Activated CD4-positive, alpha-beta T cell treated with anti-CD3 and anti-CD28 coated beads for 36 hours (primary cell): ENCODE measurements at regions not wholly inside any gene's neighbourhood (a gene's known extent, or its start where the extent isn't known, plus 50 kb on each side); places are given as distances from the start of the nearest gene placed in this dataset.

Experiments
- ATAC-seq: fragments of 200-7000 bp; cut with Tn5 transposase; one replicate; pipeline ENCODE4 v1.10.0; 2021; ENCODE audit warnings: mild to moderate bottlenecking, moderate library complexity
- CTCF ChIA-PET: fragments of 350-600 bp; sonication (Branson Sonifier 250); formaldehyde crosslinking; loops from one replicate; lab custom pipeline; 2021; ENCODE audit warnings: antibody characterized with exemption; lab: Charles Lee
- POLR2A ChIA-PET: fragments of 350-600 bp; sonication (Branson Sonifier 250); formaldehyde crosslinking; loops from one replicate; lab custom pipeline; 2021; ENCODE audit warnings: antibody characterized with exemption, inconsistent platforms; lab: Charles Lee
- DNase-seq: peaks from one replicate; pipeline ENCODE4 v3.0.0-alpha.2; 2020
- H3K27ac Mint-ChIP-seq: one replicate; pipeline ENCODE4 v1.8.0; 2021; ENCODE audit warnings: mixed read lengths
- H3K27me3 Mint-ChIP-seq: one replicate; pipeline ENCODE4 v1.8.0; 2021; ENCODE audit warnings: mixed read lengths
- H3K36me3 Mint-ChIP-seq: one replicate; pipeline ENCODE4 v1.8.0; 2021; ENCODE audit warnings: low read depth, mixed read lengths
- H3K4me1 Mint-ChIP-seq: one replicate; pipeline ENCODE4 v1.8.0; 2021; ENCODE audit warnings: mixed read lengths
- H3K4me3 Mint-ChIP-seq: one replicate; pipeline ENCODE4 v1.8.0; 2021; ENCODE audit warnings: mild to moderate bottlenecking, moderate library complexity, mixed read lengths
- H3K9me3 Mint-ChIP-seq: one replicate; pipeline ENCODE4 v1.8.0; 2021; ENCODE audit warnings: low read depth, mixed read lengths
- intact Hi-C, 2 experiments: fragments of 100-400 bp; cut with DNase I in 1 of 2; cut with micrococcal nuclease in 1 of 2; formaldehyde crosslinking; loops; one replicate each; pipeline versions ENCODE4 v1.14.2 to v1.15.1; 2022 to 2024; cut with DNase I, micrococcal nuclease

DNA sequence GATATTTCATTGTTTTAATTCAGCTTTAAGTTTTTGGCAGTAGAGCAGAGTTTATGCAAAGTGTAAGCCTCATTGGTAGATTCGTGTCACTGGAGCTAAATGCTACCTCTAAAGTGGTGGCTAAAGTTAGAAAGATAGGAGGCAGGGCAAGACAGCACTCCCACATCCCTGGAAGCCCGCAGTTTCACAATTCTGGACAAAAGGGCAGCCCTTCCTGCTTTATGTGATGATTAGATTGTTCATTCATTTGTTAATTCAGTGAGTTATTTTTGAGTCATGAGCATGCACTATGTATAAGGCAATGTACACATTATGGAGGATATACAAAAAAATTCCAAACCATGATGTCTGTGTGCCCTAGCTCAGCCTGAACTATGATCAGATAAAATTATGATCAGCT is 52.1 kb upstream of the EIF3M start:
- no peaks in the 10 kb centered on the region for H3K9me3 Mint-ChIP-seq
- H3K36me3 Mint-ChIP-seq = no peaks in the 10 kb centered on the region
- ATAC-seq (no peak), DNase-seq (no peak)
- H3K27ac Mint-ChIP-seq = no peak overlapping the region
- POLR2A ChIA-PET = no interaction called here
- no peak overlapping the region for H3K4me3 Mint-ChIP-seq
- CTCF ChIA-PET = no interaction called here
- peaks cover 2% of the 10 kb centered on the region for H3K27me3 Mint-ChIP-seq
- intact Hi-C loops = no loop called here
- H3K4me1 Mint-ChIP-seq = no peaks in the 10 kb centered on the region

DNA sequence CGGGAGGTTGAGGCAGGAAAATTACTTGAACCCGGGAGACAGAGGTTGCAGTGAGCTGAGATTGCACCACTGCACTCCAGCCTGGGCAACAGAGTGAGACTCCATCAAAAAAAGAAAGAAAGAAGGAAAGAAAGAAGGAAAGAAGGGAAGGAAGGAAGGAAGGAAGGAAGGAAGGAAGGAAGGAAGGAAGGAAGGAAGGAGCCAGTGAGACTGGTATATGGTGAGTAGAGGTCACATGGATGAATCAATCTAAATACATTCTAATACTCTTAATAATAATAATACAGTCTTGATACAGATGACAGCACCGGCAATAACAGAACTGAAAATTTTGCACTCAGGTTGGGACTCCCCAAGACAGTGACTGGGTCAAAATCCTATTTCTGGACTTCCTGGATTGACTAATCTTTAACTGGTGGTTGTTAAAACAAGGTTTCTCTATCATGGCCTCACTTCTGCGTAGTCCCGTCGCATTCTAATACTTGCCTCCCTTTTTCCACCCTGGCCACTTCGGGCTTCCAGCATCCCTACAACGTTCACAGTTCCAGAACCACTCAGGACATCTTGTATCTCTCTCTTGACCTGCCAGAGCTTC is 53.5 kb upstream of the EIF3M start:
- intact Hi-C loops = no loop called here
- H3K4me3 Mint-ChIP-seq = no peak overlapping the region
- H3K9me3 Mint-ChIP-seq = no peaks in the 10 kb centered on the region
- DNase-seq (no peak), ATAC-seq (no peak)
- H3K4me1 Mint-ChIP-seq = no peaks in the 10 kb centered on the region
- H3K36me3 Mint-ChIP-seq = no peaks in the 10 kb centered on the region
- peaks cover 2% of the 10 kb centered on the region for H3K27me3 Mint-ChIP-seq
- ChIA-PET POLR2A (interaction anchor here (0.5 kb wide), 1 partner anchor 119 kb away, joined by 3 read pairs; no protein-coding TSS in a partner anchor), CTCF (no interaction called here)
- H3K27ac Mint-ChIP-seq = no peak overlapping the region

DNA sequence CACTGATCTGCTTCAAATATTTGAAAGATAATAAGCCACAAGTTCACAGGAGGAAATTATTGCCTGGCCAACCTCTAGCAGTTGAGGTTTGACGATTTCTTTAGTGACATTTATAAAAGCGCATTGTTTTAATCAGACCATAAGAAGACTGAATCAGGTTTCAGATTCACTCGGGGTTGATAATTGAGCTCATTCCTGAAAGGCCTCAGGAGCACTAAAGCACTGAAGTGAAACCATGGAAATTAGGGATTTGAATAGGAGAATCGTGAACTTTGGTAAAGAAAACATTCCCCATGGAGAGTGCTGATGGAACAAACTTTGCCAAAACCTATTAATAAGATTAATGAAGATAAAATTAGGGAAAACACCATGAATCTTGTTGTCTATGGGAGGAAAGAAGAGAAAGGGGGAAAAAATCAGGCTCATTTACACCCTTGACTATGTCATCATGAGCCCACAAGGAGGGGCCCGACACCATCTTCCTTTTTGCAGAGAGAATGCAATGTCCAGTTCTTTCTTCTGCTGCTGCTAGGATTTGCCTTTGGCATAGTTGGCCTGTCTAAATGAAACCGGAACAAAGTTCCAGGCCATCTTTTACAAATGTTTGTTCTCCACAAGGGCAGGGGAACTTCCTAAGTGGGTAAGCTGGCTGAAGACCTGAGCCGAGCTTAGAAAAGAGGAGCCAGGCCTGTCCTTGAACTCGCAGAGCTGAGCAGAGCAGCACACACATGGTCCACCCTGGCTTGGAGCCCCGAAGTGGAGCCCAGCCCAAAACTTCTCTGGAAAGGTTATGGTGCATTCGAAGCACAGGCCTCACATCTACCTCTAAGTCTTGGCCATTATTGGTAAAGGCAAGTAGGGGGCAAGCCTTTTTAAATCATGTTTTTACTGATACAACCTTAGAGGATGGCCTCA is 56.1 kb upstream of the EIF3M start:
- POLR2A ChIA-PET = no interaction called here
- no peaks in the 10 kb centered on the region for H3K36me3 Mint-ChIP-seq
- no peak overlapping the region for H3K27ac Mint-ChIP-seq
- CTCF ChIA-PET = interaction anchor here (0.6 kb wide), 1 partner anchor 516 kb away, joined by 3 read pairs; no protein-coding TSS in a partner anchor
- intact Hi-C loops = no loop called here
- no peak overlapping the region for H3K4me3 Mint-ChIP-seq
- no peak for ATAC-seq
- H3K27me3 Mint-ChIP-seq = peaks cover 2% of the 10 kb centered on the region
- DNase-seq = no peak
- H3K9me3 Mint-ChIP-seq = no peaks in the 10 kb centered on the region
- no peaks in the 10 kb centered on the region for H3K4me1 Mint-ChIP-seq

DNA sequence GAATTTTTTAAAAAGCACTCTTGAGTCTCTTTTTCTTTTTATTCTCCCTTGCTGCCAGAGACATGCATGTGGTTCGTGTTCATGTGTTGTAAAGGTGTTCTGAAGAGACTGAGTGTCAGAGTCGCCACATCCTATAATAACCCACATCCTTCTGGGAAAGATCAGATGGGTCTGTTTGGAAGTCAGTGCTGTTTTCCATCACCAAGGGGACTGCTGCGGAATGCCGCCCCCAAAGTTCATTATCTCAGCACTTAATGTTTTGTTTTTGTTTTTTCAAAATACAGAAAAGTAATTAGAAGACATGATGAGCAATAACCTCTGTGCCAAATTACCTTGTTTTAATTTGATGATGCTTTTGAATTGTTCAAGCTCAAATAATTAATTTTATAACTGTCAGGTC is 56.9 kb upstream of the EIF3M start:
- Mint-ChIP-seq H3K36me3 (no peaks in the 10 kb centered on the region), H3K27ac (no peak overlapping the region), H3K4me3 (no peak overlapping the region), H3K4me1 (no peaks in the 10 kb centered on the region), H3K27me3 (no peaks in the 10 kb centered on the region), H3K9me3 (no peaks in the 10 kb centered on the region)
- intact Hi-C loops = no loop called here
- no peak for DNase-seq
- no peak for ATAC-seq
- POLR2A ChIA-PET = no interaction called here
- CTCF ChIA-PET = no interaction called here

DNA sequence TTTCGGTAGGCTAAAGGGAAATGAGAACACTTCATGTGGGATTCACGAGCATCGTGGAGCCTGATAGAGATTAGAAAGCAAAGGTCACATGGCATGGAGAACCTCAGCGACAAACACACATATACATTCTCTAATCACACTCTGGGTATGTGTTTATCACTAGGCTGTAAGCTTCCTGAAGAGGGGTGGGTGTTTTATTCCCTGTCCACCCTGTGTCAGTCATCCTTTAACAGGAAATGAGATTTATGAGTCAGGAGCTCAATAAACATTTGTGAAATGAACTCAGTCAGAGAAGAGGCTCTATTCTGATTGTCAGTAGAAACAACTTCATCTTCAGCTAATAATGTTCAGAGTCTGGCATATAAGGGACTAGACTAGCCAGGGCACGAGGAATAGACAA is 71.7 kb upstream of the EIF3M start:
- H3K27me3 Mint-ChIP-seq = peaks cover 11% of the 10 kb centered on the region
- DNase-seq = no peak
- intact Hi-C loops = no loop called here
- H3K9me3 Mint-ChIP-seq = peaks cover 2% of the 10 kb centered on the region
- no peak overlapping the region for H3K27ac Mint-ChIP-seq
- POLR2A ChIA-PET = interaction anchor here (0.7 kb wide), 1 partner anchor 136 kb away, joined by 3 read pairs; no protein-coding TSS in a partner anchor
- ATAC-seq = no peak
- no peak overlapping the region for H3K4me3 Mint-ChIP-seq
- CTCF ChIA-PET = no interaction called here
- no peaks in the 10 kb centered on the region for H3K4me1 Mint-ChIP-seq
- no peaks in the 10 kb centered on the region for H3K36me3 Mint-ChIP-seq

DNA sequence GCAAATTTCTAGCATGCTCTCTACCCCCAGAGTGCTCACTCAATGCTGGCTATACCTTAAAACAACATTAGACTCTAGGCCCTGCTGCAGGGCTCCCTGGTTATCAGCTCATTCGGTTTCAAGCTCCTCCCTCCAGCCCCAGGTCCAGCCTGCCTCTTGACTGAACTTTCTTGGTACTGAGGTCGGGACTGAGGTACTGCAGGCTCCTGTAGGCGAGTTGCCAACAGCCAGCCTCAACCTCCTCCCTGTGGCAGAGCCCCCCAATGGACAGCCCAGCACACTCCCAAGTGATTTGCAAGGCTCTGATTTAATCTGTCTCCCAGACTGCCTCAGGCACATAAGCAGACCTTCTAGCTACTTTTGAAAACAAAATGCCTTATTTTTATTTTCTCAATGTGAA is 73.6 kb upstream of the EIF3M start:
- Mint-ChIP-seq H3K27me3 (peaks cover 9% of the 10 kb centered on the region), H3K9me3 (no peaks in the 10 kb centered on the region), H3K4me1 (no peaks in the 10 kb centered on the region), H3K27ac (no peak overlapping the region), H3K4me3 (no peak overlapping the region), H3K36me3 (no peaks in the 10 kb centered on the region)
- POLR2A ChIA-PET = no interaction called here
- ATAC-seq (no peak), DNase-seq (no peak)
- intact Hi-C loops = no loop called here
- CTCF ChIA-PET = no interaction called here

DNA sequence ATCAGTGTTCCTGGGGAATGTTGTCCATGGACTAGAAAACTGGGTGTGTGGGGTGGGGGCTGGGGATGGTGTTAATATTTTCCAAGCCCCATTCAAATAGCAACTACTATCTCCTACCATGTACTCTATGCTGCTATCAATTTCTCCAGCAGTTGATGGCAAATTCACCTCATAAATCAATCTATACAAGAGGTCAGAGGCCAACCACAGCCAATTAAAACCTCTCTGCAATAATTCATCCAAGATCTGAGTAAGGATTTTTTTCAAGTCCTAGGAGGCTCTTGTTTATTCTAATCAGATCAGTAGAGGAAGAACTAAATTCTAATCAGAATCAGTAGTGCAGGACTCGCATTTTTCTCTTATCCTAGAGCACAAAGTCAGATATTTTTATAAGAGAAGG is 73.4 kb upstream of the WT1 start:
- H3K27me3 Mint-ChIP-seq = peaks cover 9% of the 10 kb centered on the region
- intact Hi-C loops = no loop called here
- H3K9me3 Mint-ChIP-seq = no peaks in the 10 kb centered on the region
- CTCF ChIA-PET = no interaction called here
- H3K36me3 Mint-ChIP-seq = no peaks in the 10 kb centered on the region
- ATAC-seq (no peak), DNase-seq (no peak)
- no peaks in the 10 kb centered on the region for H3K4me1 Mint-ChIP-seq
- no peak overlapping the region for H3K4me3 Mint-ChIP-seq
- no peak overlapping the region for H3K27ac Mint-ChIP-seq
- POLR2A ChIA-PET = no interaction called here

DNA sequence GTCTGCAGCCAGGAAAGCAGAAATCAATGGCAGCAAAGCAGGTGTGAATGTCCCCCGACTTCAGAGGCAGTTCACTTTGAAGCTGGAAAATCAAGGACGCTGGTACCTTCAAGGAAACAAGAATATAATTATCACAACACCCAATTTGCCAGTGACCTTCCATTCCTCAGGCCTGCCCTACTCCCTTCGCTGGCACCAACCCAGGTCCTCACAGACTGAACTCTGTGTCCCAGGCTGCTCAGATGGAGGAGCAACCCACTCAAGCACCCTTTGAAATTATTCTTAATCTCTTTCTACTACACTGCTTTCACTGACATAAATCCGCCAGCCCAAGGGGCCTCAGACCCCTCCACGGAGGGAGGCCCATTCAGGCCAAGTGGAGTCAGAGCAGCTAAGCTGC is 64.7 kb upstream of the WT1 start:
- Mint-ChIP-seq H3K27me3 (no peaks in the 10 kb centered on the region), H3K4me3 (no peak overlapping the region), H3K4me1 (no peaks in the 10 kb centered on the region), H3K9me3 (no peaks in the 10 kb centered on the region), H3K27ac (no peak overlapping the region), H3K36me3 (no peaks in the 10 kb centered on the region)
- POLR2A ChIA-PET = no interaction called here
- no peak for DNase-seq
- intact Hi-C loops = no loop called here
- no peak for ATAC-seq
- CTCF ChIA-PET = interaction anchor here (1.0 kb wide), 1 partner anchor 45 kb away, joined by 3 read pairs; no protein-coding TSS in a partner anchor

DNA sequence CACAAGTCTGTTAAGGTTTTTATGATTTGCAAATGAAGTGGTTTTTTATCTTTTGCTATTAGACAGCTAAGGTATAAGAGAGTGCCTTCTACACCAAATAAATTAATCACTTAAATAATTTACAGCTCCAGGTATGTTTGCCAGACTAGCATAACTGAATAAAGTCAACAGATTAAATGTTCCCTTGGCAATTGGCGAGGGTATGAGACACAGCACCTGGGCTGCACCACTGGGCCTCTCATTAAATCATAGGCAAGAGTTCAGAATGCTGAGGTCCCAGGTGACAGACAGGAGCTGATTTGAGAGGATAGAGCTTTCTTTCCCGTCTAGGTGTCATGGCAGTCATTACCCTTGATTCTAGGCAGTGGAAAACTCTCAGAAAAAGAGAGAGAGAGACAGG is 62.6 kb upstream of the WT1 start:
- intact Hi-C loops = no loop called here
- ChIA-PET CTCF (no interaction called here), POLR2A (no interaction called here)
- H3K27ac Mint-ChIP-seq = no peak overlapping the region
- H3K36me3 Mint-ChIP-seq = no peaks in the 10 kb centered on the region
- no peak for DNase-seq
- H3K9me3 Mint-ChIP-seq = no peaks in the 10 kb centered on the region
- H3K4me1 Mint-ChIP-seq = no peaks in the 10 kb centered on the region
- no peaks in the 10 kb centered on the region for H3K27me3 Mint-ChIP-seq
- H3K4me3 Mint-ChIP-seq = no peak overlapping the region
- no peak for ATAC-seq

DNA sequence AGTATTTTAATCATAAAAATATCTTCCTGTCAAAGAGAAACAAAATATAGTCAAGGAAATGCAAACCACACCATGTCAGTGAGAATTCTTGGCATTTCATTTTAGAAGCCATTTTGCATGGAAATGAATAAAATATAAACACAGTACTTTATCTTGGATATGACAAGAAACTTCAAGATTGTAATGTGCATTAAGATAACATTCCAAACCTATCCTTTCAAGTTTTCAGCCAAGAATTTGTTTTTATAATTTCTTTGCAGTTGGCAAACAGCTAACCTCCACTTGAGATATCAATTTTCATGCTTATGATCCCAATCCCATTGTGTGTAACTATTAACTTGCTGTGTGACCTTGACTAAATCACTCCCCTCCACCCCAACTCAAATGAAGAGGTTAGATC is 59.3 kb upstream of the WT1 start:
- Mint-ChIP-seq H3K4me3 (no peak overlapping the region), H3K4me1 (no peaks in the 10 kb centered on the region), H3K9me3 (no peaks in the 10 kb centered on the region), H3K27ac (no peak overlapping the region), H3K27me3 (no peaks in the 10 kb centered on the region), H3K36me3 (no peaks in the 10 kb centered on the region)
- intact Hi-C loops = no loop called here
- ChIA-PET POLR2A (interaction anchor here (0.7 kb wide), 1 partner anchor 113 kb away, joined by 5 read pairs; no protein-coding TSS in a partner anchor), CTCF (no interaction called here)
- ATAC-seq = no peak
- DNase-seq = no peak

DNA sequence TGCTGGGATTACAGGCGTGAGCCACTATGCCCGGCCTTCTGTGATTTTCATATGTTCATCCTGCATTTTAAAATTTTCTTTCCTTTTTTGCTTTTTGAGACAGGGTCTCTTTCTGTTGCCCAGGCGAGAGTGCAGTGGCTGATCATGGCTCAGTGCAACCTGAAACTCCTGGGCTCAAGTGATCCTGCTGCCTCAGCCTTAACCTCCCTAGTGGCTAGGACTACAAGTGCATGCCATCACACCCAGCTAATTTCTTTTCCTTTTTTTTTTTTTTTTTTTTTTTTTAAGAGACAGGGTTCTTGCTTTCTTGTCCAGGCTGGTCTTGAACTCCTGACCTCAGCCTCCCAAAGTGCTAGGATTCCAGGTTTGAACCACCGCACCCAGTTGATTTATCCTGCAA is 54.1 kb upstream of the WT1 start:
- Mint-ChIP-seq H3K36me3 (no peaks in the 10 kb centered on the region), H3K4me1 (no peaks in the 10 kb centered on the region), H3K9me3 (no peaks in the 10 kb centered on the region), H3K27ac (no peak overlapping the region), H3K4me3 (no peak overlapping the region), H3K27me3 (no peaks in the 10 kb centered on the region)
- intact Hi-C loops = no loop called here
- ChIA-PET CTCF (no interaction called here), POLR2A (no interaction called here)
- DNase-seq = no peak
- ATAC-seq = no peak

DNA sequence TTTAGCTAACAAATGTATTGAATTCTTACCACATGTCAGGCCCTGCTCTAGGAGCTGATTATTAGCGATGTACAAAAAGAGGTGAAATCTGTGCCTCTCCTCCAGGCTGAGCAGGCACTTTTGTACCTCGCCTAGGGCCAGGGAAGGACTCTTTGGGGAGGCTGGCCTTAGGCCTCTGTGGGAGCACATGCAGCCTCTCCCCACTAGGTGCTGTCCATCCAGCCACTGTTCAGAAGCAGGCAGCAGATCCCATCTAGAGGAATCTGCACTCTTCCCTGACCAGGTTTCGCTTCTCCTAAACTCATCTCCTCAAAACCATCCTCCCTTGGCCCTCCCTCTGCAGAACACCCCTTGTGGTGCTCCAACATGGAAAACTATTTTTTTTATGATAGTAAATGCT is 51.9 kb upstream of the WT1 start:
- Mint-ChIP-seq H3K9me3 (no peaks in the 10 kb centered on the region), H3K36me3 (no peaks in the 10 kb centered on the region), H3K27ac (no peak overlapping the region), H3K27me3 (no peaks in the 10 kb centered on the region), H3K4me3 (no peak overlapping the region), H3K4me1 (no peaks in the 10 kb centered on the region)
- intact Hi-C loops = no loop called here
- ATAC-seq = no peak
- ChIA-PET POLR2A (no interaction called here), CTCF (no interaction called here)
- peak; percentile 6 for DNase-seq
